GM12864 (cell line): ENCODE measurements at regions not wholly inside any gene's neighbourhood (a gene's known extent, or its start where the extent isn't known, plus 50 kb on each side); places are given as distances from the start of the nearest gene placed in this dataset.

Experiments used
- DNase-seq: peaks from one replicate; pipeline ENCODE4 v3.0.0-alpha.2; 2011; ENCODE audit warnings: low read depth
- H3K4me3 ChIP-seq: 2 replicates; pipeline ENCODE4 v1.5.1; 2011; ENCODE audit warnings: mild to moderate bottlenecking, low read depth, low read length, control low read depth
- TF ChIP-seq, protein P1 (sequence below): IDR thresholded peaks from 2 replicates; pipeline ENCODE4 v1.5.1; 2011; ENCODE audit warnings: low read depth, mild to moderate bottlenecking, moderate library complexity, low read length, control low read depth, inconsistent platforms; ENCODE audit errors: missing control alignments

DNA sequence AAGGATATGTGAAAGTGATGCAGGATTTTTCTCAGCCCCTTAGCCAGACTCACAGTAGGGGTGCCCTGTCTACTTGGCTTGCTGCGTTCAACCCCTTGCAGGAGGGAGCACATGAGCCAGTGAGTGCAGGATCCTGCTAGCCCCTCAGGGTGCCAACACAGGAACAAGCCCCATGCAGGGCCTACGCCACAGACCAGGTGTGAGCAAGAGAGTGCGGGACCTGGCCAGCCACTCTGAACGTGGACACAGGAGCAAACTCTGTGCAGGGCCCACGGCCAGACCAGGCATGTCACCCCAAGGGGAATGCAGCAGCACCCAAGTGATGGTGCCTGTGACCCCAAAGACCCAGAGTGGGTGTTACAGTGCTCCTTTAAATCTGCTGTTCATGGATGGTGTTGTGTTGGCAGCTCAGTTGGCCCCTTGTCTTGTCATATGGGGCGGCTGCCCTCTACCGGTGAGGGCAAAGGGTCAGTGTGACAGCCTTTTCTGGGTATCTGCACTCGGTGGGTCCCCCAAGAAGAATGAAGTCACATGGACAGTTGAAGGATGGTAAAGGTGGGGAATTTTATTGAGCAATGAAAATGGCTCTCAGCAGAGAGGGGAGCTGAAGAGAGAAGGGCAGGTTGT is 188.4 kb upstream of the MAOA start:
- TF ChIP-seq, protein P1, sequence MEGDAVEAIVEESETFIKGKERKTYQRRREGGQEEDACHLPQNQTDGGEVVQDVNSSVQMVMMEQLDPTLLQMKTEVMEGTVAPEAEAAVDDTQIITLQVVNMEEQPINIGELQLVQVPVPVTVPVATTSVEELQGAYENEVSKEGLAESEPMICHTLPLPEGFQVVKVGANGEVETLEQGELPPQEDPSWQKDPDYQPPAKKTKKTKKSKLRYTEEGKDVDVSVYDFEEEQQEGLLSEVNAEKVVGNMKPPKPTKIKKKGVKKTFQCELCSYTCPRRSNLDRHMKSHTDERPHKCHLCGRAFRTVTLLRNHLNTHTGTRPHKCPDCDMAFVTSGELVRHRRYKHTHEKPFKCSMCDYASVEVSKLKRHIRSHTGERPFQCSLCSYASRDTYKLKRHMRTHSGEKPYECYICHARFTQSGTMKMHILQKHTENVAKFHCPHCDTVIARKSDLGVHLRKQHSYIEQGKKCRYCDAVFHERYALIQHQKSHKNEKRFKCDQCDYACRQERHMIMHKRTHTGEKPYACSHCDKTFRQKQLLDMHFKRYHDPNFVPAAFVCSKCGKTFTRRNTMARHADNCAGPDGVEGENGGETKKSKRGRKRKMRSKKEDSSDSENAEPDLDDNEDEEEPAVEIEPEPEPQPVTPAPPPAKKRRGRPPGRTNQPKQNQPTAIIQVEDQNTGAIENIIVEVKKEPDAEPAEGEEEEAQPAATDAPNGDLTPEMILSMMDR, result no peak
- DNase-seq, result no peak

DNA sequence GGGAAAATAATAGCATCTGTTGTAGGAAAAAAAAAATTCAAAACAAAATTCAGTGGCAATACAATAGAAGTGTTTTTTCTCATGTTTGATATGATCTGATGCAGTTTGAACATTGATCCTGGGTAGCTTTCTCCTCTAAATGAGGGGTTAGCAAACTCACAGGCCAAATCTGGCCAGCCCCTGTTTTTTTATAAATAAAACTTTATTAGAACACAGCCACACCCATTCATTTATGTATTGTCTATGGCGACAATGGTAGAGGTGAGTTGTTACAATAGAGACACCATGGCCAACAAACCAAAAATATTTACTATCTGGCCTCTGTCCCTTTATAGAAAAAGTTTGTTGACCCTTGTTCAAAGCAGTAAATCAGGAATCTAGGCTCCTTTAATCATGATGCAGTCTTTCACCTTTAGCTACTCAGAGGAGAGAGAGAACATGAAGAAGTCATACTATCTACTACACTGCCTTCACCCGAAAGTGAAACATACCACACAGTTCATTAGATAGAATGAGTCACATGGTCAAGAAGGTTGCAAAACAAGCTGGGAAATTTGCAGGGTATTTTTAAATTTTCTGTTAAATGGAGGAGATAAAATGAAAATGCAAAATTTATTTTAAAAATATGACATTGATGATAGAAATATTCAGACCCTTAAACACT is 186.6 kb upstream of the MAOA start:
- no peak for DNase-seq
- no peak overlapping the region for H3K4me3 ChIP-seq
- TF ChIP-seq, protein P1, result no peak

More for the DNA sequence above, 188.4 kb upstream of the MAOA start:
- no peak overlapping the region for H3K4me3 ChIP-seq

DNA sequence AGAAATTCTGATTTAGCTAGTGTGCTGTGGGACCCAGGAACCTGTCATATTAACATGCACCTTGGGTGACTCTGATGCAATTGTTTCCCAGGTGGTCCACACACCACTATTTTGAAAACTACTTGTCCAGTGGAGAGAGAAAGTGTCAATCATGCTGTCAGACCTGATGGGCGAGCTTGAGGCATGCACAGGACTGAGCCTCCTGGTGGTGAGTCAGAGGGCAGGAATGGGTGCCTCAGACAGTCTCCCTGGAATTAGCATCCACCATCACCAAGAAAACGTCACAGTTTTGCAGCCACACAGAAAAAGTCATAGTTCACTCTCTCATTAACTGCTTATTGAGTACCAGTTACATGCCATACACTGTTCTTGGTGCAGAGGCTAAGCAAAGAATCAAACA is 181.8 kb upstream of the MAOA start:
- TF ChIP-seq, protein P1, result no peak
- no peak for DNase-seq
- H3K4me3 ChIP-seq, result no peak overlapping the region

DNA sequence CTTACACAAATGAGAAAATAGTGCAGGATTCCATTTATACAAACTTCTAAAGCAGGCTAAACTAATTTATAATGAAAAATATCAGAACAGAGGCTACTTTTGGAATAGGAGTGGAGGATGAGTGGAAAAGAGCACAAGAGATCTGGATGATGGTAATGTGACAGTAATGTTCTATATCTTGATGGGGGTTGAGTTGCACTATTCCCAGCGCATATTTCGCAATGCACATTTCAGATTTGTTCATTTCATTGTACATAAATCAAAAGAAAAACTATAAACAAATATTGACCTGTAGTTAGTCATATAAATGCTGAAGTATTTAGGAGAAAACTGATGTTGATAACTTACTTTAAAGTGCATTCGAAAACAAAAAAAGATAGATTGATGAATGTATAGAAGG is 177.0 kb upstream of the MAOA start:
- TF ChIP-seq, protein P1, result no peak
- DNase-seq, result no peak
- no peak overlapping the region for H3K4me3 ChIP-seq

DNA sequence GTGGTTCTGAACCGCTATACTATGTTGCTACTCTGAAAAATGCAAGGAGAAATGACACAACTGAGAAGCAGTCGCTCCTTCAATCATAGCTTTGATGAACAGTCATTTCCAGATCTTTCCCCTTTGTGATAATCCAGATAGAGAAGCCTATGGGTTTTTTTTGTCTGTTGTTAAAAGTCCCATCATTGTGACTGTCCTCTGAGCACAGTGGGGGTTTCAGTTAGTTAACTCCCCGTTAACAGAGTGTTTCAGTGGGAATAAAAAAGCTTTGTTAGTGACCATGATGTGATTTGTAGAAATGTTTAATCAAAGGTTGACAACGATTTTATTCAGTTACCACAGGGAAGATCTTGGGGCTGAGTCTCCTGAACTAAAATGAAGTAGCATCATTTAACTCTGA is 176.2 kb upstream of the MAOA start:
- no peak overlapping the region for H3K4me3 ChIP-seq
- no peak for DNase-seq
- TF ChIP-seq, protein P1, result no peak

- no peak for DNase-seq
- TF ChIP-seq, protein P1, result no peak
- H3K4me3 ChIP-seq, result no peak overlapping the region
Measured at GRCh38 chrX:43481576-43481975, 174.5 kb upstream of the MAOA start.

GRCh38 chrX:43493756-43494155 is 162.3 kb upstream of the MAOA start:
- DNase-seq, result no peak
- H3K4me3 ChIP-seq, result no peak overlapping the region
- TF ChIP-seq, protein P1, result no peak
